ENCODE measurements at regions not wholly inside any gene's neighbourhood (a gene's known extent, or its start where the extent isn't known, plus 50 kb on each side); places are given as distances from the start of the nearest gene placed in this dataset.

- TF ChIP-seq AFF1 (IDR thresholded peaks at IDR 0.05; ENCODE audit: low read depth in 1 of 2, partially characterized antibody in 2 of 2) (peak; percentile 58 to 64), HDAC3 (IDR thresholded peaks at IDR 0.05; ENCODE audit: borderline replicate concordance, partially characterized antibody) (peak; percentile 94), TEAD4 (IDR thresholded peaks at IDR 0.05; ENCODE audit: low read length) (peak; percentile 98), TEAD4 (CRISPR knock-in tag; IDR thresholded peaks at IDR 0.05; ENCODE audit: borderline replicate concordance) (no peak), VEZF1 (CRISPR knock-in tag; IDR thresholded peaks at IDR 0.05) (peak; percentile 49; the same call in 1 of the 2 replicates), AFF4 (CRISPR knock-in tag; IDR thresholded peaks at IDR 0.05) (no peak), MTA1 (IDR thresholded peaks at IDR 0.05; ENCODE audit: borderline replicate concordance) (peak; percentile 87; the same call in 1 of the 2 replicates), ZNF224 (CRISPR knock-in tag; IDR thresholded peaks at IDR 0.05) (no peak)
These were observed 139.8 kb downstream of the RPL22L1 start (continued) for GRCh38 chr3:170730071-170730812.

Data from K562 (cell line).